ENCODE measurements at regions not wholly inside any gene's neighbourhood (a gene's known extent, or its start where the extent isn't known, plus 50 kb on each side); places are given as distances from the start of the nearest gene placed in this dataset.

DNA sequence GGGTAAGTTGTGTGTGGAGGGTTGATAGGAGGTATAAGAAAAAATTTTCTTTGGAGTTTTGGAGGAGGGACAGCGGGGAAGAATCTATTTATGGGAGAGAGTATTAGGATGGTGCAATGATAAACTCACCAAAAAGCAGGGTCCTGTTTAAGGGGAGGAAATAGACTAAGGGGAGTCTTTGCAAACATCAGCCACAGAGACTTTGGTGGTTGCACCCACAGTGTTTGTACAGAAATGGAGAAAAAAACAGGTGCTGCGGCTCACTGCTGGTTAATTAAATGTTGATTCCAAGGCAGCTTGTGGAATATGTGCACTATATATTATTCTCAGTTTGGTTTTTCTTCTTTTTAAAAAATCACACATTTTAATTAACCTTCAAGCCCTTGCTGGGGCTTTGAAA, 182.1 kb downstream of the NECTIN3 start:
- intact Hi-C loops (cut with DNase I) = no loop called here
- WGBS = 88% methylated on average over 2 of the region's 2 CpGs

DNA sequence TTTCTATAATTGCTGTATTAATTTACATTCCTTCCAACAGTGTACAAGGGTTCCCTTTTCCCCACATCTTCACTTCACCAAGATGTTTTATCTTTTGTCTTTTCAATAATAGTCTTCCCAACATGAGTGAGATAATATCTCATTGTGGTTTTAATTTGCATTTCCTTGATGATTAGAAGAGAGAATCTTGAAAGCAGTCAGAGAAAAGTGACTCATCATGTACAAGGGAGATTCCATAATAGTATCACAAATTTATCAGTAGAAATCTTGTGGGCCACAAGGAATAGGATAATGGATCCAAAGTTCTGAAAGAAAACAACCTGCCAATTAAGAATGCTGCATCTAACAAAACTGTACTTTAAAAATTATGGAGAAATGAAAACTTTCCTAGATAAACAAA, 189.3 kb downstream of the NECTIN3 start:
- no peak for DNase-seq (ENCODE audit: low spot score)
- Histone ChIP-seq H3K4me1 (replicated peaks) (no peaks in the 10 kb centered on the region), H3K27me3 (replicated peaks; ENCODE audit: insufficient read depth) (no peaks in the 10 kb centered on the region), H3K36me3 (no peaks in the 10 kb centered on the region), H3K4me3 (no peak overlapping the region), H3K9me3 (no peaks in the 10 kb centered on the region), H3K27ac (no peak overlapping the region)
- intact Hi-C loops (cut with DNase I) = no loop called here
- TF ChIP-seq POLR2A (IDR thresholded peaks at IDR 0.05) = no peak
- no peak for TF ChIP-seq POLR2AphosphoS5 (IDR thresholded peaks at IDR 0.05)
- TF ChIP-seq CTCF (IDR thresholded peaks at IDR 0.05) = no peak

More for the DNA sequence above, 182.1 kb downstream of the NECTIN3 start:
- no peak for DNase-seq (ENCODE audit: low spot score)
- no peaks in the 10 kb centered on the region for H3K4me1 ChIP-seq (replicated peaks)
- H3K4me3 ChIP-seq = no peak overlapping the region
- no peak for TF ChIP-seq POLR2A (IDR thresholded peaks at IDR 0.05)
- TF ChIP-seq CTCF (IDR thresholded peaks at IDR 0.05) = no peak
- no peak for TF ChIP-seq POLR2AphosphoS5 (IDR thresholded peaks at IDR 0.05)
- no peaks in the 10 kb centered on the region for H3K9me3 ChIP-seq
- no peaks in the 10 kb centered on the region for H3K36me3 ChIP-seq
- no peaks in the 10 kb centered on the region for H3K27me3 ChIP-seq (replicated peaks; ENCODE audit: insufficient read depth)
- no peak overlapping the region for H3K27ac ChIP-seq

GRCh38 chr3:111269777-111270176, 198.2 kb downstream of the NECTIN3 start:
- H3K27ac ChIP-seq = no peak overlapping the region

GRCh38 chr3:111277226-111277625, 205.6 kb downstream of the NECTIN3 start:
- Histone ChIP-seq H3K27ac (no peak overlapping the region), H3K36me3 (no peaks in the 10 kb centered on the region), H3K4me1 (replicated peaks) (no peaks in the 10 kb centered on the region), H3K27me3 (replicated peaks; ENCODE audit: insufficient read depth) (no peaks in the 10 kb centered on the region), H3K4me3 (no peak overlapping the region), H3K9me3 (no peaks in the 10 kb centered on the region)
- intact Hi-C loops (cut with DNase I) = no loop called here
- 11% methylated on average over 4 of the region's 4 CpGs for WGBS
- no peak for DNase-seq (ENCODE audit: low spot score)
- TF ChIP-seq CTCF (IDR thresholded peaks at IDR 0.05) = no peak
- TF ChIP-seq POLR2A (IDR thresholded peaks at IDR 0.05) = no peak
- TF ChIP-seq POLR2AphosphoS5 (IDR thresholded peaks at IDR 0.05) = no peak

More at GRCh38 chr3:111269777-111270176, 198.2 kb downstream of the NECTIN3 start:
- DNase-seq (ENCODE audit: low spot score) = no peak
- no peaks in the 10 kb centered on the region for H3K9me3 ChIP-seq
- intact Hi-C loops (cut with DNase I) = no loop called here
- no peak for TF ChIP-seq POLR2A (IDR thresholded peaks at IDR 0.05)
- TF ChIP-seq POLR2AphosphoS5 (IDR thresholded peaks at IDR 0.05) = no peak
- no peak for TF ChIP-seq CTCF (IDR thresholded peaks at IDR 0.05)
- WGBS = 53% methylated on average over 2 of the region's 2 CpGs
- no peaks in the 10 kb centered on the region for H3K4me1 ChIP-seq (replicated peaks)
- H3K36me3 ChIP-seq = no peaks in the 10 kb centered on the region
- no peak overlapping the region for H3K4me3 ChIP-seq
- no peaks in the 10 kb centered on the region for H3K27me3 ChIP-seq (replicated peaks; ENCODE audit: insufficient read depth)

- H3K27me3 ChIP-seq (replicated peaks; ENCODE audit: insufficient read depth) = no peaks in the 10 kb centered on the region
- intact Hi-C loops (cut with DNase I) = no loop called here
- no peak overlapping the region for H3K4me3 ChIP-seq
- H3K9me3 ChIP-seq = no peaks in the 10 kb centered on the region
- H3K36me3 ChIP-seq = no peaks in the 10 kb centered on the region
- H3K27ac ChIP-seq = no peak overlapping the region
- no peak for DNase-seq (ENCODE audit: low spot score)
- TF ChIP-seq POLR2AphosphoS5 (IDR thresholded peaks at IDR 0.05) (no peak), CTCF (IDR thresholded peaks at IDR 0.05) (no peak), POLR2A (IDR thresholded peaks at IDR 0.05) (no peak)
- no peaks in the 10 kb centered on the region for H3K4me1 ChIP-seq (replicated peaks)
Observed at GRCh38 chr3:111278959-111279358, 207.3 kb downstream of the NECTIN3 start.

Data from prostate gland (tissue), 2 donors.